ENCODE measurements at regions not wholly inside any gene's neighbourhood (a gene's known extent, or its start where the extent isn't known, plus 50 kb on each side); places are given as distances from the start of the nearest gene placed in this dataset.
A peak's percentile ranks its signal among the peaks of the same experiment; 100 is the strongest.

DNA sequence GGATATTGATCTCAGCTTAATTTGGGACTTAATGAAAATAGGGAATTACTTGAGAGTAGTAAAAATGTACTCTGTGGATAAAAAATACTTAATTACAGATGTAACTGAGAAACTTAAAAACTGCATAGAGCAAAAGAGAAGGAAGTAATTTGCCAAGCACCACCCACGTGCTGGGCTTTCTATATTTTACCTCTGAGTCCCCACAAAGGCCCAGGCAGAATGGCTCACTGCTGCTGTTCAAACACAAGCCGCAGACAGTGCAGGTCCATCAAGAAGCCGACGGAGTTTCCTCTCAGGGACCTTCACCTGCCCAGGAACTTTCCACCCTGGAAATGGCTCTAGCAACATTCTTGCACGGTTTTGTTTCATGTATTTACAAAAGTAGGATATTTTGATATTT is 77.2 kb upstream of the TRPM1 start:
- Histone ChIP-seq H3K36me3 (no peaks in the 10 kb centered on the region), H3K4me1 (no peaks in the 10 kb centered on the region), H3K4me3 (no peak overlapping the region), H3K27ac (no peak overlapping the region), H3K9me3 (peaks cover 13% of the 10 kb centered on the region), H3K27me3 (ENCODE audit: low read depth) (no peaks in the 10 kb centered on the region)
- TF ChIP-seq, protein P1, sequence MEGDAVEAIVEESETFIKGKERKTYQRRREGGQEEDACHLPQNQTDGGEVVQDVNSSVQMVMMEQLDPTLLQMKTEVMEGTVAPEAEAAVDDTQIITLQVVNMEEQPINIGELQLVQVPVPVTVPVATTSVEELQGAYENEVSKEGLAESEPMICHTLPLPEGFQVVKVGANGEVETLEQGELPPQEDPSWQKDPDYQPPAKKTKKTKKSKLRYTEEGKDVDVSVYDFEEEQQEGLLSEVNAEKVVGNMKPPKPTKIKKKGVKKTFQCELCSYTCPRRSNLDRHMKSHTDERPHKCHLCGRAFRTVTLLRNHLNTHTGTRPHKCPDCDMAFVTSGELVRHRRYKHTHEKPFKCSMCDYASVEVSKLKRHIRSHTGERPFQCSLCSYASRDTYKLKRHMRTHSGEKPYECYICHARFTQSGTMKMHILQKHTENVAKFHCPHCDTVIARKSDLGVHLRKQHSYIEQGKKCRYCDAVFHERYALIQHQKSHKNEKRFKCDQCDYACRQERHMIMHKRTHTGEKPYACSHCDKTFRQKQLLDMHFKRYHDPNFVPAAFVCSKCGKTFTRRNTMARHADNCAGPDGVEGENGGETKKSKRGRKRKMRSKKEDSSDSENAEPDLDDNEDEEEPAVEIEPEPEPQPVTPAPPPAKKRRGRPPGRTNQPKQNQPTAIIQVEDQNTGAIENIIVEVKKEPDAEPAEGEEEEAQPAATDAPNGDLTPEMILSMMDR (IDR thresholded peaks at IDR 0.05): no peak
- no peak for DNase-seq
- intact Hi-C loops (cut with DNase I): no loop called here
- ATAC-seq: no peak

DNA sequence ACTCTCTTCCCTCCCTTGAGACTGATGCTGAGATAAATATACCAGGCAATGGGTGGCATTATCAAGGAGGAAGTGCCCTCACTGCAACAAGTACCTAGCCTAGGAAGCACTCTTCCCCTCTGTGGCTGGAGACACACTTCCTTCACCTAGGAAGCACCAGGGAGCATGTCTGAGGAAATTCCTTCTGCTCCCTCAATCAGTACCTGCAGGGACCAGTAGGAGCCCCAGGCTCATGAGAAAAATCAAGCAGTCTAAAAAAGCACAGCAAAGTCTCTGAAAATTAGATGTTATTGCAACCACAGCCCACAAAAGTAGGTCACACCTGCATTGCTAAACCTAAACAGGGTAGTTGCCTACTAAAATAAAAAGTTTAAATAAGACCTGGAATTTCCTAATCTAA is 78.2 kb upstream of the TRPM1 start:
- Histone ChIP-seq H3K27ac (no peak overlapping the region), H3K36me3 (no peaks in the 10 kb centered on the region), H3K4me3 (no peak overlapping the region), H3K9me3 (peaks cover 13% of the 10 kb centered on the region), H3K27me3 (ENCODE audit: low read depth) (no peaks in the 10 kb centered on the region), H3K4me1 (no peaks in the 10 kb centered on the region)
- TF ChIP-seq, protein P1 (IDR thresholded peaks at IDR 0.05): no peak
- ATAC-seq (no peak), DNase-seq (no peak)
- intact Hi-C loops (cut with DNase I): no loop called here

- no peaks in the 10 kb centered on the region for H3K27me3 ChIP-seq (ENCODE audit: low read depth)
- DNase-seq: no peak
- ATAC-seq: no peak
- peaks cover 6% of the 10 kb centered on the region for H3K9me3 ChIP-seq
- no peak overlapping the region for H3K27ac ChIP-seq
- H3K4me1 ChIP-seq: no peaks in the 10 kb centered on the region
- no peaks in the 10 kb centered on the region for H3K36me3 ChIP-seq
- no peak overlapping the region for H3K4me3 ChIP-seq
- intact Hi-C loops (cut with DNase I): no loop called here
- TF ChIP-seq, protein P1 (IDR thresholded peaks at IDR 0.05): no peak
Observed at GRCh38 chr15:31193291-31193690, 91.8 kb upstream of the TRPM1 start.

- intact Hi-C loops (cut with DNase I): no loop called here
Observed at GRCh38 chr15:31195871-31196270, 94.3 kb upstream of the TRPM1 start.

DNA sequence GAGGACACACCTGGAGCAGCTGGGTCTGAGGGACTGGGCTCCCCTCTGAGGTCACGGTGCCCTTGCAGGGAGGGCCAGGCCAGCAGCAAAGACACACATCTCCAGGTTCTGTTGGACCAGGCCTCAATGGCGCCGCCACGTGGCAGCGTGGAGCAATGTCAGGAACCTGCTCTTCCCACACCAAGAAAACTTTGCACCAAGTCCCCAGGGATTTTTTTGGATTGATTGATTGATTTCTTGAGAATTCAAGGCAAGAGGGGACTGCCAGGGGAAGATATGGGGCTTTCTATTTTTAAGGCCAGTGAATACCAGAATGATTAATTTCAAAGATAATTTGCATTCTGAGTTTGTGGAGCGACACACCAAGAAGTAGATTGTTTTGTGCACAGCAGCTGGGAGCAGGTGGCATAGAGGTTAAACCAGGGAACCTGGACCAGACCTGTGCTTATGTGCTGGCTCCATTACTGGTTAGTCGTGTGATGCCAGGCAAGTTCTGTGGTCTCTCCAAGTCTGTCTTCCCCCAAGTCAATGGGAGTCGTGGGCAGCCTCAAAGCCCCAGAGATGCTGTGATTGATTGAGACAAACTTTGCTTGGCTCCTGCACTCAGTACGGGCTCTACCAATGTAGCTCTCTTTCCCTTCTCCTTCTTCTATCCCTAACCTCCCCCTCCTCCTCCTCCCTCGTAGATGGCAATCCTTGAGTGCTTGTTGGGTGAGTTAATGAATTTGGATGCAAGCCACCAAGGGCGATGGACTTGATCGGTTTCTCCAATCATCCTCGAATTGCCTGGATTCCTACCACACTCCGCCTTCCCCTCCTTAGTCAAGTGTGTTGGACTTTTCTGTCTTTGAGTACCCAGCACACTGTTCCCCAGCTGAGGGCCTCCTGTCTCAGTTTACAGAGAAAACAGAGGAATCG is 96.2 kb upstream of the TRPM1 start:
- H3K36me3 ChIP-seq: no peaks in the 10 kb centered on the region

More at GRCh38 chr15:31195871-31196270, 94.3 kb upstream of the TRPM1 start:
- ATAC-seq (no peak), DNase-seq (no peak)
- Histone ChIP-seq H3K4me1 (no peaks in the 10 kb centered on the region), H3K9me3 (no peaks in the 10 kb centered on the region), H3K4me3 (no peak overlapping the region), H3K27ac (no peak overlapping the region), H3K36me3 (no peaks in the 10 kb centered on the region), H3K27me3 (ENCODE audit: low read depth) (no peaks in the 10 kb centered on the region)
- TF ChIP-seq, protein P1 (IDR thresholded peaks at IDR 0.05): no peak

More for the DNA sequence above, 96.2 kb upstream of the TRPM1 start:
- ATAC-seq (peak; percentile 50 to 54), DNase-seq (peak; percentile 76)
- Histone ChIP-seq H3K4me1 (no peaks in the 10 kb centered on the region), H3K27ac (no peak overlapping the region), H3K9me3 (no peaks in the 10 kb centered on the region), H3K4me3 (no peak overlapping the region), H3K27me3 (ENCODE audit: low read depth) (no peaks in the 10 kb centered on the region)
- TF ChIP-seq, protein P1 (IDR thresholded peaks at IDR 0.05): peak; percentile 57
- intact Hi-C loops (cut with DNase I): no loop called here

Measured in lower lobe of right lung (tissue), 2 donors.